ENCODE measurements at regions not wholly inside any gene's neighbourhood (a gene's known extent, or its start where the extent isn't known, plus 50 kb on each side); places are given as distances from the start of the nearest gene placed in this dataset.
A peak's percentile ranks its signal among the peaks of the same experiment; 100 is the strongest.
"Not testable (repeated sequence)": the region's sequence is repeated elsewhere in the genome, so short reads cannot be mapped to it uniquely, and the experiment has no call there.

GRCh38 chr2:131827481-131828163 lies 299.9 kb downstream of the CCDC74A start:
- peaks cover 0 to 8% (median 0%) of the 10 kb centered on the region in 4 donors for H3K9me3 ChIP-seq
- 94 to 96% methylated on average over 46 to 47 of the region's 56 CpGs for WGBS, 2 donors
- no peaks in the 10 kb centered on the region for H3K27me3 ChIP-seq
- TF ChIP-seq, protein P1, sequence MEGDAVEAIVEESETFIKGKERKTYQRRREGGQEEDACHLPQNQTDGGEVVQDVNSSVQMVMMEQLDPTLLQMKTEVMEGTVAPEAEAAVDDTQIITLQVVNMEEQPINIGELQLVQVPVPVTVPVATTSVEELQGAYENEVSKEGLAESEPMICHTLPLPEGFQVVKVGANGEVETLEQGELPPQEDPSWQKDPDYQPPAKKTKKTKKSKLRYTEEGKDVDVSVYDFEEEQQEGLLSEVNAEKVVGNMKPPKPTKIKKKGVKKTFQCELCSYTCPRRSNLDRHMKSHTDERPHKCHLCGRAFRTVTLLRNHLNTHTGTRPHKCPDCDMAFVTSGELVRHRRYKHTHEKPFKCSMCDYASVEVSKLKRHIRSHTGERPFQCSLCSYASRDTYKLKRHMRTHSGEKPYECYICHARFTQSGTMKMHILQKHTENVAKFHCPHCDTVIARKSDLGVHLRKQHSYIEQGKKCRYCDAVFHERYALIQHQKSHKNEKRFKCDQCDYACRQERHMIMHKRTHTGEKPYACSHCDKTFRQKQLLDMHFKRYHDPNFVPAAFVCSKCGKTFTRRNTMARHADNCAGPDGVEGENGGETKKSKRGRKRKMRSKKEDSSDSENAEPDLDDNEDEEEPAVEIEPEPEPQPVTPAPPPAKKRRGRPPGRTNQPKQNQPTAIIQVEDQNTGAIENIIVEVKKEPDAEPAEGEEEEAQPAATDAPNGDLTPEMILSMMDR (IDR thresholded peaks at IDR 0.05): no peak
- TF ChIP-seq POLR2AphosphoS5 (IDR thresholded peaks at IDR 0.05) (no peak), EP300 (IDR thresholded peaks at IDR 0.05) (no peak), POLR2A (IDR thresholded peaks at IDR 0.05) (no peak)
- no peaks in the 10 kb centered on the region for H3K4me1 ChIP-seq
- DNase-seq: peak in 1 of 2 donors; percentile 82
- no peak overlapping the region for H3K27ac ChIP-seq
- H3K4me3 ChIP-seq: no peak overlapping the region
- ATAC-seq (ENCODE audit: low FRiP score in 2 of 2): no peak
- H3K36me3 ChIP-seq: no peaks in the 10 kb centered on the region

GRCh38 chr2:131828164-131828561 lies 300.5 kb downstream of the CCDC74A start:
- Histone ChIP-seq H3K27me3 (no peaks in the 10 kb centered on the region), H3K4me1 (no peaks in the 10 kb centered on the region), H3K36me3 (no peaks in the 10 kb centered on the region), H3K4me3 (no peak overlapping the region), H3K9me3 (peaks cover 0 to 8% (median 0%) of the 10 kb centered on the region in 4 donors), H3K27ac (no peak overlapping the region)
- ATAC-seq (ENCODE audit: low FRiP score in 2 of 2): no peak
- no peak for TF ChIP-seq POLR2A (IDR thresholded peaks at IDR 0.05)
- no peak for TF ChIP-seq EP300 (IDR thresholded peaks at IDR 0.05)
- TF ChIP-seq, protein P1 (IDR thresholded peaks at IDR 0.05): no peak
- TF ChIP-seq POLR2AphosphoS5 (IDR thresholded peaks at IDR 0.05): no peak
- 94% methylated on average over 7 to 36 of the region's 38 CpGs for WGBS, 2 donors
- DNase-seq: peak in 1 of 2 donors; percentile 76

DNA sequence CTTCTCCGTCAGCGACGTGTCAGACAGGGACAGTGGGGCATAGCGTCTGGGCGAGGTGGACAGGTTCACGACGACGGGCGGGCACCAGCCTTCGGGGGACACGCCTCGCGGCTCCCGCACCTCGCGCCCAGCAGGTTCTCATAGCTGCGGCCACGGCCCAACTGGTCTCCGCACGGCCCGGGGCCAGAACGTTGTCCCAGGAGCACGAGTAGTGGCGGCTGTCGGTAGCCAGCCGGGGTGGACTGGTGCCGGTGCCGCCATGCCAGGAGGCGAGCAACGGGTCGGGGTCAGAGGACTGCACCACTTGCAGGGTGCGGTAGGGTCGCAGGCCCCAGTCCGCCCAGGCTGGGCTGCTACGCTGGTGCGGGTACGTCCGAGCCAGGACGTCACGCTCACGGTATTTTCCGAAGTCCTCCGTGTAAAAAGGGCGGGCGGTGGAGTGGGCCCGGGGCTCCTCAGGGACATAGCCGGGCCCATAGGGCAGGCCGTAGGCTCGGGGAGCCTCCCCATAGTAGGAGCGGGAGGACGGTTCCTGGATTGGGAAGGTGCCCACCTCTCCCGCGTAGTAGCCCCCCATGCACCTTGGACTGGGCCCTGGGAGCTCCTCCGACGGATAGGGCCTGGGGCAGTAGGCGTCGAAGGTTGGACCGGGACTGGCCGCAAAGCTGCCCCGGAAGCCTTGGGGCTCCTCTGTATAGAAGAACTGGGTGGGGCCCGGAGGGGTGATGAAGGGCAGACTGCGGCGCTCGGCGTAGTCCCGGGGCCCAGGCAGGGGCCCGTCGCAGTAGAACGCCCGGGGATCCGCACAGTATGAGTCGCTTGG lies 301.2 kb downstream of the CCDC74A start:
- not testable (repeated sequence) for H3K4me1 ChIP-seq; H3K36me3 ChIP-seq; ATAC-seq (ENCODE audit: low FRiP score in 2 of 2); H3K4me3 ChIP-seq; H3K9me3 ChIP-seq; H3K27me3 ChIP-seq; H3K27ac ChIP-seq
- 91 to 92% methylated on average over 40 to 62 of the region's 72 CpGs for WGBS, 2 donors
- peak in 1 of 2 donors; percentile 80 for DNase-seq

DNA sequence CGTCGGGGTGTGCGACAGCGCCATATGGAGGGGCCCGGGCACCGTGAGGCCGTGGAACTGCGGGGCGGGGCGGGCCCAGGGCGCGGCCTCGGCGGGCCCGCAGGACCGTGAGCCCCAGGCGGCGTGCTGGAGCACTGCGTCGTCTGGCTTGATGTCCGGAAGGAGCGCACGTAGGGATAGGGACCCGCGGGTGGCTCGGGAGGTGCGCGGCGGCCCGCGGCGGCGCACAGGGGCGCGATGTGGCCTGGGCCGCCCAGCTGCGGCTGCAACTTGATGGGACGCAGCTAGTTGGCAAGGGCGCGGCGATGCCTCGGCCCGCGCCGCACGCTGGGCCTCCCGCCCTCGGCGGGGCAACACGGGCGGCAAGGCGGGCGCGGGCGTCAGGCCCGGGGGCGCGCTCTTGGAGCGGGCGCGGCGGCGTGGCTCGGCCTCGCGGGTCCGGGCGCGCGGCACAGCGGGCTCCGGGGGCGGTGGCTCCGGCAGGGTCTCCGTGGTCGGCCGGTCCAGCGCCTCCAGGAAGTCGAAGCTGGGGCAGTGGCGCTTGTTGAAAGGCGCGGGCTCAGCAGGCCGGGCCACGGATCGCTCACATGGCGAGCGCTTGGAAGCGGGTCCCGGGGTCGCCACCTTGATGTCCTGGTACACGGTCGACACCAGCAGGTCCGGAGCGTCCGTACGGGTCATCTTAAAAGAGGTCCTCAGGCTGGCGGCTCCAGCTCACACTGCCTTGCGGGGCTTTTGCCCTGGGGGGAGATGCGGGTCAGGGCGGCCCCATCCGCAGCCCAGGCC lies 302.0 kb downstream of the CCDC74A start:
- DNase-seq: peak in 1 of 2 donors; percentile 71
- ATAC-seq (ENCODE audit: low FRiP score in 2 of 2): not testable (repeated sequence)
- 42% methylated on average over 27 of the region's 101 CpGs; no CpG with 5 or more reads in 1 of the 2 donors for WGBS, 2 donors

GRCh38 chr2:131830242-131830945 lies 302.7 kb downstream of the CCDC74A start:
- not testable (repeated sequence) for ATAC-seq (ENCODE audit: low FRiP score in 2 of 2); H3K36me3 ChIP-seq; H3K27me3 ChIP-seq; H3K27ac ChIP-seq; H3K4me3 ChIP-seq; H3K4me1 ChIP-seq; H3K9me3 ChIP-seq
- DNase-seq: peak in 1 of 2 donors; percentile 74
- 81 to 100% methylated on average over 1 to 29 of the region's 45 CpGs for WGBS, 2 donors

More for the DNA sequence above, 302.0 kb downstream of the CCDC74A start:
- H3K9me3 ChIP-seq, H3K36me3 ChIP-seq, H3K4me3 ChIP-seq, H3K4me1 ChIP-seq, H3K27me3 ChIP-seq, H3K27ac ChIP-seq: not testable (repeated sequence)

DNA sequence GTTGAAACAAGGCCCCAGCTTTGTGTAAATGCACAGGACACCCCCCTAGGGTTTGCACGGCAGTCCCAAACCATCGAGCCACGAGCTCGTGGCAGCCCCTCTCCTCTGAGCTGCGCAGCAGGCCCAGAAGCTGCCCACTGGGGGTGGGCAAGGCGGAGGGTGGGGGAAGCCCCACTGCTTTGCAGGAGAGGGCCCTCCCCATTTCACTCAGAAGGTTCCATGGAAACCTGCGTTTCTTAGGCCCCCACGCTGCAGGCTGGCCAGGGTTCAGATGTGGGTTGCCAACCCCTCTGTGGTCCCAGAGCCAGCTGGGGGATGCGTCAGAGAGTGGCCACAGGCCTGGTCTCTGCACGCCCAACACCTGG lies 303.2 kb downstream of the CCDC74A start:
- not testable (repeated sequence) for H3K27ac ChIP-seq; H3K36me3 ChIP-seq; H3K4me3 ChIP-seq; H3K9me3 ChIP-seq; H3K27me3 ChIP-seq; H3K4me1 ChIP-seq; ATAC-seq (ENCODE audit: low FRiP score in 2 of 2)
- peak in 1 of 2 donors; percentile 40 for DNase-seq
- WGBS, 2 donors: 89 to 93% methylated on average over 5 to 9 of the region's 10 CpGs

DNA sequence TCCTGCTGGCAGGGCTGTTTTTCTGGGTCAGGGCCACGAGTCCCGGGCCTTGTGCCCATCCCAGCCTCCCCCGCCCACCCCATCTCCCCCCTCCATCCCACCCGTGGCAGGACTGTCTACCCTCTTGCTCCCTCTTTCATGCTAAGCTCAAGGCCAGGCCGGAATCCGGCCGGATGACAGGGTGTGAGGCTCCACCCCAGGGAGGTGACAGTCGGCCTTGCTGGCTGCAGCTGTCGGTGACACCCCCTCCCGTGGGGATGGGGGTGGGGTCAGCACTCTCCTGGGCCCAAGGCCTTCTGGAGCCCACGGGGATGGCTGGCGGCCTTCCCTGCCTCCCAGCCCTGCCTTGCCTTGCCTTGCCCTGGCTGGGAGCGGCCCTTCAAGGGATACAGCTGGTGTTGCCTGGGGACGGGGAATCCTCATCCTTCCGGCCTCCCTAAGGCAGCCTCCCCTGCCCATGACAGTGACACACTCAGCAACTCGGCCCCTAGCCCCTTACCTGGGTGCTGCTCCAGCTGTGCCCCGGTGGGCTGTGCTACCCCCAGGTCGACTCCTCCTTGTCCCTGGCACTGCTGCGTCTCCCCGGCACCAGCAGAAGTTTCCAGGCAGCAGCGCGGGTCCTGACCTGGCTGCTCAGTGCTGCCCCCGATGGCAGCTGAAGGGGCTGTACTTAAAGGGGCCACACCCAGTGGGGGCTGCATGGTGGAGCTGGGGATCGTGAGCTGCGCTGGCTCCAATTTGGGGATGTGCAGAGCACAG lies 303.9 kb downstream of the CCDC74A start:
- not testable (repeated sequence) for H3K27me3 ChIP-seq; ATAC-seq (ENCODE audit: low FRiP score in 2 of 2); H3K9me3 ChIP-seq; H3K4me1 ChIP-seq; H3K27ac ChIP-seq; H3K36me3 ChIP-seq; H3K4me3 ChIP-seq
- 73% methylated on average over 14 of the region's 25 CpGs; no CpG with 5 or more reads in 1 of the 2 donors for WGBS, 2 donors
- DNase-seq: peak in 1 of 2 donors; percentile 58

GRCh38 chr2:131832209-131832780 lies 304.6 kb downstream of the CCDC74A start:
- not testable (repeated sequence) for H3K4me1 ChIP-seq; H3K27me3 ChIP-seq; ATAC-seq (ENCODE audit: low FRiP score in 2 of 2); DNase-seq; H3K4me3 ChIP-seq; H3K27ac ChIP-seq; H3K9me3 ChIP-seq; H3K36me3 ChIP-seq
- WGBS, 2 donors: 92 to 96% methylated on average over 6 to 8 of the region's 10 CpGs

DNA sequence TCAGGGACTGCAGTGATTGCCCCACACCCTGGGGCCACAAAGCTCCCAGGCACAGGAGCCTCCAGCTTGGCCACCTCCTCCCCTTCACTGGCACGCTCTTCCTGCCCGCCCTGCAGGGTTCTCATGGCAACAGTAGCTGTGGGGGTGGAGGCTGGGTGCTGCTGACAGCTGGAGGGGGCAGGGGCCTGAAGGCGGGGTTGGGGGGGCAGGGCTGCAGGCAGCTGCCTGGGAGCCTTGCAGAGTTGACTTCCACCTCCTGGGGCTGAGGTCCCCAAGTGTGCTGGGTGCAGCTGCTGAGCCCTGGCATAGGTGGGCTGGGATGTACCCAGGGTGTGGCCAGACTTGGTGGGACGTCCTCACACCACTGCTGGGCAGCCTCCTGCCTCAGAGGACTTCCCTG lies 305.2 kb downstream of the CCDC74A start:
- H3K4me3 ChIP-seq; H3K4me1 ChIP-seq; ATAC-seq (ENCODE audit: low FRiP score in 2 of 2); H3K27me3 ChIP-seq; H3K36me3 ChIP-seq; H3K9me3 ChIP-seq; DNase-seq; H3K27ac ChIP-seq: not testable (repeated sequence)
- WGBS, 2 donors: 50% methylated on average over 3 of the region's 4 CpGs; no CpG with 5 or more reads in 1 of the 2 donors

Measured in upper lobe of left lung (tissue), 6 donors.